ENCODE measurements at regions not wholly inside any gene's neighbourhood (a gene's known extent, or its start where the extent isn't known, plus 50 kb on each side); places are given as distances from the start of the nearest gene placed in this dataset.

GRCh38 chr2:122221665-122222064 is 466.2 kb downstream of the TSN start:
- Mint-ChIP-seq H3K9me3 (ENCODE audit: insufficient read depth) (no peaks in the 10 kb centered on the region), H3K4me3 (no peak overlapping the region), H3K27me3 (no peaks in the 10 kb centered on the region), H3K27ac (no peak overlapping the region), H3K4me1 (no peaks in the 10 kb centered on the region)
- no peak overlapping the region for H3K9ac ChIP-seq (ENCODE audit: low read length)
- CTCF ChIA-PET = no interaction called here
- intact Hi-C loops (cut with micrococcal nuclease) = no loop called here
- TF ChIP-seq CTCF (IDR thresholded peaks at IDR 0.05) = no peak
- no peak for TF ChIP-seq EZH2 (IDR thresholded peaks at IDR 0.05; ENCODE audit: borderline replicate concordance, insufficient read depth, low read depth, low read length, poor library complexity, severe bottlenecking)
- DNase-seq = no peak
- H2AFZ ChIP-seq (ENCODE audit: insufficient read depth, low read depth, low read length, poor library complexity, severe bottlenecking) = no peak overlapping the region
- H3K4me3 ChIP-seq (ENCODE audit: control extremely low read depth in 1 of 5, extremely low read depth in 1 of 5, insufficient read depth in 1 of 5, low read depth in 2 of 5, low read length in 4 of 5) = no peak overlapping the region
- no peak overlapping the region for H3K27ac ChIP-seq (ENCODE audit: low read length in 2 of 2)
- 100% methylated on average over 2 of the region's 3 CpGs for WGBS (ENCODE audit: insufficient coverage)
- no peaks in the 10 kb centered on the region for H3K79me2 ChIP-seq (ENCODE audit: control insufficient read depth, insufficient read depth, low read length)
- ATAC-seq (ENCODE audit: low read depth) = no peak
- no peak overlapping the region for H3K4me2 ChIP-seq (replicated peaks; ENCODE audit: low read depth, low read length, poor library complexity, severe bottlenecking)
- H4K20me1 ChIP-seq (ENCODE audit: control insufficient read depth, insufficient read depth, low read length, poor library complexity, severe bottlenecking) = no peaks in the 10 kb centered on the region
- H3K27me3 ChIP-seq (replicated peaks in 1 of 4; ENCODE audit: control extremely low read depth in 1 of 4, control insufficient read depth in 3 of 4, insufficient read depth in 4 of 4, low read length in 3 of 4) = no peaks in the 10 kb centered on the region
- H3K9me3 ChIP-seq (ENCODE audit: control extremely low read depth in 1 of 3, control insufficient read depth in 2 of 3, insufficient read depth in 1 of 3, low read length in 2 of 3) = peaks cover 0 to 7% (median 0%) of the 10 kb centered on the region in 3 donors
- POLR2A ChIA-PET = no interaction called here
- H3K4me1 ChIP-seq (ENCODE audit: control insufficient read depth in 2 of 2, insufficient read depth in 2 of 2, low read length in 2 of 2) = no peaks in the 10 kb centered on the region
- no peaks in the 10 kb centered on the region for H3K36me3 ChIP-seq (replicated peaks in 1 of 2; ENCODE audit: control extremely low read depth in 1 of 2, control insufficient read depth in 1 of 2, extremely low read depth in 1 of 2, insufficient read depth in 2 of 2, low read length in 1 of 2)

- no peak for DNase-seq
- Mint-ChIP-seq H3K4me1 (no peaks in the 10 kb centered on the region), H3K27me3 (no peaks in the 10 kb centered on the region), H3K4me3 (no peak overlapping the region), H3K27ac (no peak overlapping the region), H3K9me3 (ENCODE audit: insufficient read depth) (no peaks in the 10 kb centered on the region)
- ChIA-PET CTCF (no interaction called here), POLR2A (no interaction called here)
- TF ChIP-seq EZH2 (IDR thresholded peaks at IDR 0.05; ENCODE audit: borderline replicate concordance, insufficient read depth, low read depth, low read length, poor library complexity, severe bottlenecking) (no peak), CTCF (IDR thresholded peaks at IDR 0.05) (no peak)
- intact Hi-C loops (cut with micrococcal nuclease) = no loop called here
- Histone ChIP-seq H3K79me2 (ENCODE audit: control insufficient read depth, insufficient read depth, low read length) (no peaks in the 10 kb centered on the region), H3K4me1 (ENCODE audit: control insufficient read depth in 2 of 2, insufficient read depth in 2 of 2, low read length in 2 of 2) (no peaks in the 10 kb centered on the region), H2AFZ (ENCODE audit: insufficient read depth, low read depth, low read length, poor library complexity, severe bottlenecking) (no peak overlapping the region), H3K9ac (ENCODE audit: low read length) (no peak overlapping the region), H3K4me2 (replicated peaks; ENCODE audit: low read depth, low read length, poor library complexity, severe bottlenecking) (no peak overlapping the region), H3K4me3 (ENCODE audit: control extremely low read depth in 1 of 5, extremely low read depth in 1 of 5, insufficient read depth in 1 of 5, low read depth in 2 of 5, low read length in 4 of 5) (no peak overlapping the region), H3K27me3 (replicated peaks in 1 of 4; ENCODE audit: control extremely low read depth in 1 of 4, control insufficient read depth in 3 of 4, insufficient read depth in 4 of 4, low read length in 3 of 4) (no peaks in the 10 kb centered on the region), H3K27ac (ENCODE audit: low read length in 2 of 2) (no peak overlapping the region), H3K36me3 (replicated peaks in 1 of 2; ENCODE audit: control extremely low read depth in 1 of 2, control insufficient read depth in 1 of 2, extremely low read depth in 1 of 2, insufficient read depth in 2 of 2, low read length in 1 of 2) (no peaks in the 10 kb centered on the region), H3K9me3 (ENCODE audit: control extremely low read depth in 1 of 3, control insufficient read depth in 2 of 3, insufficient read depth in 1 of 3, low read length in 2 of 3) (no peaks in the 10 kb centered on the region), H4K20me1 (ENCODE audit: control insufficient read depth, insufficient read depth, low read length, poor library complexity, severe bottlenecking) (no peaks in the 10 kb centered on the region)
- WGBS (ENCODE audit: insufficient coverage) = 97% methylated on average over 6 of the region's 7 CpGs
- ATAC-seq (ENCODE audit: low read depth) = no peak
These were observed 475.8 kb downstream of the TSN start for GRCh38 chr2:122231296-122231695.
